ENCODE measurements at regions not wholly inside any gene's neighbourhood (a gene's known extent, or its start where the extent isn't known, plus 50 kb on each side); places are given as distances from the start of the nearest gene placed in this dataset.

DNA sequence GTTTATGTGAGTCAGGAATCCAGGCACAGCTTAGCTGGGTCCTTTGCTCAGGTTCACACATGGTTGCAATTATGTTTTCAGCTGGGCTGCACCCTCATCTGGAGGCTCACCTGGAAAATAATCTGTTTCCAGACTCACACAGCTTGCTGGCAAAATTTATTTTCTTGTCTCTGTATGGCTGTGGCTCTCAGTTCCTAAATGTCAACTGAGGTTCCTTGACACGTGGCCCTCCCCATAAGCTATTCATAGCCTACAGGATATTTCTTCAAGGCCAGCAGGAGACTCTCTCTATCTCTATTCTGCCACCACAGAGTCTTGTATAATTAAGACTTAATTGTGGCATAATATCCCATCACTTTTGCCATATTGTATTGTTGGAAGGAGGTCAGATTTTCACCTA is 732.0 kb downstream of the CDH18 start:
- TF ChIP-seq, protein P1, sequence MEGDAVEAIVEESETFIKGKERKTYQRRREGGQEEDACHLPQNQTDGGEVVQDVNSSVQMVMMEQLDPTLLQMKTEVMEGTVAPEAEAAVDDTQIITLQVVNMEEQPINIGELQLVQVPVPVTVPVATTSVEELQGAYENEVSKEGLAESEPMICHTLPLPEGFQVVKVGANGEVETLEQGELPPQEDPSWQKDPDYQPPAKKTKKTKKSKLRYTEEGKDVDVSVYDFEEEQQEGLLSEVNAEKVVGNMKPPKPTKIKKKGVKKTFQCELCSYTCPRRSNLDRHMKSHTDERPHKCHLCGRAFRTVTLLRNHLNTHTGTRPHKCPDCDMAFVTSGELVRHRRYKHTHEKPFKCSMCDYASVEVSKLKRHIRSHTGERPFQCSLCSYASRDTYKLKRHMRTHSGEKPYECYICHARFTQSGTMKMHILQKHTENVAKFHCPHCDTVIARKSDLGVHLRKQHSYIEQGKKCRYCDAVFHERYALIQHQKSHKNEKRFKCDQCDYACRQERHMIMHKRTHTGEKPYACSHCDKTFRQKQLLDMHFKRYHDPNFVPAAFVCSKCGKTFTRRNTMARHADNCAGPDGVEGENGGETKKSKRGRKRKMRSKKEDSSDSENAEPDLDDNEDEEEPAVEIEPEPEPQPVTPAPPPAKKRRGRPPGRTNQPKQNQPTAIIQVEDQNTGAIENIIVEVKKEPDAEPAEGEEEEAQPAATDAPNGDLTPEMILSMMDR (conservative IDR thresholded peaks at IDR 0.05; ENCODE audit: low read depth in 2 of 2), result no peak
- no peak for TF ChIP-seq EZH2phosphoT487 (IDR thresholded peaks at IDR 0.05; ENCODE audit: unreplicated experiment)
